Neural cell (in vitro differentiated cells): ENCODE measurements at regions not wholly inside any gene's neighbourhood (a gene's known extent, or its start where the extent isn't known, plus 50 kb on each side); places are given as distances from the start of the nearest gene placed in this dataset.

Experiments
- H2AFZ ChIP-seq: fragments of 200-600, 300-800 bp; sonication (generic), shearing (Covaris generic); 2 replicates; pipeline ENCODE4 v1.6.0; 2014; ENCODE audit warnings: low read depth, mild to moderate bottlenecking, antibody characterized with exemption, low read length, moderate library complexity
- H3F3A ChIP-seq: fragments of 200-600 bp; shearing (Covaris generic); 2 replicates; pipeline ENCODE4 v1.6.1; 2016; ENCODE audit warnings: mild to moderate bottlenecking, moderate library complexity, mixed read lengths, antibody characterized with exemption, low read length; ENCODE audit not compliant: insufficient read depth, poor library complexity, severe bottlenecking
- H3K27ac ChIP-seq: fragments of 200-600, 300-800 bp; sonication (generic), shearing (Covaris generic); 2 replicates; pipeline ENCODE4 v1.5.1; 2014; ENCODE audit warnings: mild to moderate bottlenecking, low read length, moderate library complexity
- H3K27me3 ChIP-seq: fragments of 300-800, 200-600 bp; sonication (generic), shearing (Covaris generic); 2 replicates; pipeline ENCODE4 v1.6.0; 2014; ENCODE audit warnings: mild to moderate bottlenecking, low read depth, low read length, moderate library complexity; ENCODE audit not compliant: insufficient read depth
- H3K36me3 ChIP-seq: fragments of 300-800, 200-600 bp; sonication (generic), shearing (Covaris generic); 2 replicates; pipeline ENCODE4 v1.5.1; 2014; ENCODE audit warnings: mild to moderate bottlenecking, antibody characterized with exemption, low read length, moderate library complexity; ENCODE audit not compliant: insufficient read depth
- H3K4me2 ChIP-seq: fragments of 300-800, 200-600 bp; sonication (generic), shearing (Covaris generic); 2 replicates; pipeline ENCODE4 v1.6.0; 2014; ENCODE audit warnings: mild to moderate bottlenecking, low read length
- H3K4me3 ChIP-seq: fragments of 300-800, 200-600 bp; sonication (generic), shearing (Covaris generic); 2 replicates; pipeline ENCODE4 v1.5.1; 2014; ENCODE audit warnings: mild to moderate bottlenecking, low read length, moderate library complexity
- H3K79me2 ChIP-seq: fragments of 200-600 bp; shearing (Covaris generic); replicated peaks from 2 replicates; pipeline ENCODE4 v1.6.0; 2014; ENCODE audit warnings: mild to moderate bottlenecking, low read length, moderate library complexity; ENCODE audit not compliant: insufficient read depth
- H3K9ac ChIP-seq: fragments of 300-800, 200-600 bp; sonication (generic), shearing (Covaris generic); 2 replicates; pipeline ENCODE4 v1.6.1; 2016; ENCODE audit warnings: mild to moderate bottlenecking, low read length, mixed read lengths
- H3K9me2 ChIP-seq: fragments of 200-600 bp; shearing (Covaris generic); 2 replicates; pipeline ENCODE4 v1.6.1; 2016; ENCODE audit warnings: mild to moderate bottlenecking, low read length, mixed read lengths; ENCODE audit not compliant: insufficient read depth
- H3K9me3 ChIP-seq: fragments of 200-600, 300-800 bp; sonication (generic), shearing (Covaris generic); 2 replicates; pipeline ENCODE4 v1.6.1; 2016; ENCODE audit warnings: mild to moderate bottlenecking, mixed run types, low read length, moderate library complexity, mixed read lengths
- H4K20me1 ChIP-seq: fragments of 200-600 bp; shearing (Covaris generic); 2 replicates; pipeline ENCODE4 v1.6.1; 2016; ENCODE audit warnings: mild to moderate bottlenecking, mixed run types; ENCODE audit not compliant: insufficient read depth
- EP300 ChIP-seq: fragments of 450-650 bp; conservative IDR thresholded peaks from 2 replicates; pipeline ENCODE4 v1.6.1; 2014; ENCODE audit warnings: antibody characterized with exemption, mild to moderate bottlenecking, moderate library complexity; ENCODE audit not compliant: poor library complexity, severe bottlenecking
- EZH2 ChIP-seq: fragments of 200-600, 300-800 bp; shearing (Covaris generic), sonication (generic); IDR thresholded peaks from 2 replicates; pipeline ENCODE4 v1.6.1; 2014; ENCODE audit warnings: antibody characterized with exemption, low read length, borderline replicate concordance, mild to moderate bottlenecking; ENCODE audit not compliant: insufficient read depth, poor library complexity, severe bottlenecking
- MXI1 ChIP-seq: fragments of 450-650 bp; conservative IDR thresholded peaks from 2 replicates; pipeline ENCODE4 v1.6.1; 2014; ENCODE audit warnings: antibody characterized with exemption, mild to moderate bottlenecking; ENCODE audit not compliant: poor library complexity, severe bottlenecking
- POLR2AphosphoS5 ChIP-seq: IDR thresholded peaks from 2 replicates; pipeline ENCODE4 v1.6.1; 2012
- RAD21 ChIP-seq: fragments of 450-650 bp; conservative IDR thresholded peaks from 2 replicates; pipeline ENCODE4 v1.6.1; 2014; ENCODE audit warnings: antibody characterized with exemption, mild to moderate bottlenecking, moderate library complexity
- SMC3 ChIP-seq: fragments of 450-650 bp; conservative IDR thresholded peaks from 2 replicates; pipeline ENCODE4 v1.6.1; 2014; ENCODE audit warnings: antibody characterized with exemption, mild to moderate bottlenecking, moderate library complexity; ENCODE audit not compliant: poor library complexity
- TAF1 ChIP-seq: IDR thresholded peaks from 2 replicates; pipeline ENCODE4 v1.6.1; 2012; ENCODE audit warnings: low read depth
- TF ChIP-seq, protein P1 (sequence below): fragments of 450-650 bp; IDR thresholded peaks from 2 replicates; pipeline ENCODE4 v1.5.1; 2014; ENCODE audit warnings: antibody characterized with exemption, mild to moderate bottlenecking, moderate library complexity; ENCODE audit not compliant: poor library complexity, severe bottlenecking
- TF ChIP-seq, protein P2 (sequence below): IDR thresholded peaks from 2 replicates; pipeline ENCODE4 v1.6.1; 2012; ENCODE audit warnings: borderline replicate concordance

DNA sequence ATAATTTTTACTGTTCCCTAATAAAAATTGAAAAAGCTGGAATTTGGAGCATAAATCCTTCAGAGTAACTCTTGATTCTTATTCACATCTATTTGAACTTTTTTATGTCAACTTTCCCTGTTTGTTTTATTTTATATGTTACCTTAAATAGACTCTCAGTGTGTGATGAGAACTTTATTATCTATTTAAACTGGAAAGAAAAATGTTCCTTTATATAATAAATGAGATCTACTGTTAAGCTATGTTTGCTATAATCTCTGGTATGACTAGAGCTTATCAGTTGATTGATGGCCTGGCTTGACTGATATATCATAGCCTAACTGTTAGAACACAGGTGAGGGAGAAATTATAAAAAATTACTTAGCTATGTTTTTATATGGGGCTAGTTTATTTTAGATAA is 330.6 kb upstream of the EPHA6 start:
- Histone ChIP-seq H2AFZ (no peak overlapping the region), H3K36me3 (no peaks in the 10 kb centered on the region)
- TF ChIP-seq, protein P1, sequence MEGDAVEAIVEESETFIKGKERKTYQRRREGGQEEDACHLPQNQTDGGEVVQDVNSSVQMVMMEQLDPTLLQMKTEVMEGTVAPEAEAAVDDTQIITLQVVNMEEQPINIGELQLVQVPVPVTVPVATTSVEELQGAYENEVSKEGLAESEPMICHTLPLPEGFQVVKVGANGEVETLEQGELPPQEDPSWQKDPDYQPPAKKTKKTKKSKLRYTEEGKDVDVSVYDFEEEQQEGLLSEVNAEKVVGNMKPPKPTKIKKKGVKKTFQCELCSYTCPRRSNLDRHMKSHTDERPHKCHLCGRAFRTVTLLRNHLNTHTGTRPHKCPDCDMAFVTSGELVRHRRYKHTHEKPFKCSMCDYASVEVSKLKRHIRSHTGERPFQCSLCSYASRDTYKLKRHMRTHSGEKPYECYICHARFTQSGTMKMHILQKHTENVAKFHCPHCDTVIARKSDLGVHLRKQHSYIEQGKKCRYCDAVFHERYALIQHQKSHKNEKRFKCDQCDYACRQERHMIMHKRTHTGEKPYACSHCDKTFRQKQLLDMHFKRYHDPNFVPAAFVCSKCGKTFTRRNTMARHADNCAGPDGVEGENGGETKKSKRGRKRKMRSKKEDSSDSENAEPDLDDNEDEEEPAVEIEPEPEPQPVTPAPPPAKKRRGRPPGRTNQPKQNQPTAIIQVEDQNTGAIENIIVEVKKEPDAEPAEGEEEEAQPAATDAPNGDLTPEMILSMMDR = no peak
- no peak for TF ChIP-seq TAF1
- no peak for TF ChIP-seq SMC3
- TF ChIP-seq POLR2AphosphoS5 = no peak
- TF ChIP-seq EP300 = no peak
- TF ChIP-seq MXI1 = no peak
- no peak for TF ChIP-seq RAD21
- TF ChIP-seq EZH2 = no peak
- TF ChIP-seq, protein P2, sequence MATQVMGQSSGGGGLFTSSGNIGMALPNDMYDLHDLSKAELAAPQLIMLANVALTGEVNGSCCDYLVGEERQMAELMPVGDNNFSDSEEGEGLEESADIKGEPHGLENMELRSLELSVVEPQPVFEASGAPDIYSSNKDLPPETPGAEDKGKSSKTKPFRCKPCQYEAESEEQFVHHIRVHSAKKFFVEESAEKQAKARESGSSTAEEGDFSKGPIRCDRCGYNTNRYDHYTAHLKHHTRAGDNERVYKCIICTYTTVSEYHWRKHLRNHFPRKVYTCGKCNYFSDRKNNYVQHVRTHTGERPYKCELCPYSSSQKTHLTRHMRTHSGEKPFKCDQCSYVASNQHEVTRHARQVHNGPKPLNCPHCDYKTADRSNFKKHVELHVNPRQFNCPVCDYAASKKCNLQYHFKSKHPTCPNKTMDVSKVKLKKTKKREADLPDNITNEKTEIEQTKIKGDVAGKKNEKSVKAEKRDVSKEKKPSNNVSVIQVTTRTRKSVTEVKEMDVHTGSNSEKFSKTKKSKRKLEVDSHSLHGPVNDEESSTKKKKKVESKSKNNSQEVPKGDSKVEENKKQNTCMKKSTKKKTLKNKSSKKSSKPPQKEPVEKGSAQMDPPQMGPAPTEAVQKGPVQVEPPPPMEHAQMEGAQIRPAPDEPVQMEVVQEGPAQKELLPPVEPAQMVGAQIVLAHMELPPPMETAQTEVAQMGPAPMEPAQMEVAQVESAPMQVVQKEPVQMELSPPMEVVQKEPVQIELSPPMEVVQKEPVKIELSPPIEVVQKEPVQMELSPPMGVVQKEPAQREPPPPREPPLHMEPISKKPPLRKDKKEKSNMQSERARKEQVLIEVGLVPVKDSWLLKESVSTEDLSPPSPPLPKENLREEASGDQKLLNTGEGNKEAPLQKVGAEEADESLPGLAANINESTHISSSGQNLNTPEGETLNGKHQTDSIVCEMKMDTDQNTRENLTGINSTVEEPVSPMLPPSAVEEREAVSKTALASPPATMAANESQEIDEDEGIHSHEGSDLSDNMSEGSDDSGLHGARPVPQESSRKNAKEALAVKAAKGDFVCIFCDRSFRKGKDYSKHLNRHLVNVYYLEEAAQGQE = no peak

DNA sequence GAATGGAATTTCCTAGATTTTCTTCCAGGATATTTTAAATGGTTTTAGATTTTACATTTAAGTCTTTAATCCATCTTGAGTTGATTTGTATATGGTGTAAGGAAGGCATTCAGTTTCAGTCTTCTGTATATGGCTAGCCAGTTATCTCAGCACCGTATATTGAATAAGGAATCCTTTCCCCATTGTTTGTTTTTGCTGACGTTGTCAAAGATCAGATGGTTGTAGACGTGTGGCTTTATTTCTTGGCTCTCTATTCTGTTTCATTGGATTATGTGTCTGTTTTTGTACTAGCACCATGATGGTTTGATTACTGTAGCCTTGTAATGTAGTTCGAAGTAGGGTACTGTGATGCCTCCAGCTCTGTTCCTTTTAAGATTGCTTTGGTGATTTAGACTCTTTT is 325.7 kb upstream of the EPHA6 start:
- no peak overlapping the region for H3K9ac ChIP-seq
- no peak overlapping the region for H3K4me3 ChIP-seq
- no peaks in the 10 kb centered on the region for H3K79me2 ChIP-seq
- TF ChIP-seq EZH2 (no peak), RAD21 (no peak), POLR2AphosphoS5 (no peak), EP300 (no peak), MXI1 (no peak), TAF1 (no peak), SMC3 (no peak)
- TF ChIP-seq, protein P1 = no peak
- TF ChIP-seq, protein P2 = no peak
- H3F3A ChIP-seq = no peaks in the 10 kb centered on the region
- H3K36me3 ChIP-seq = no peaks in the 10 kb centered on the region
- H3K27ac ChIP-seq = no peak overlapping the region
- no peaks in the 10 kb centered on the region for H3K9me2 ChIP-seq
- no peak overlapping the region for H2AFZ ChIP-seq
- H3K9me3 ChIP-seq = no peaks in the 10 kb centered on the region
- H3K4me2 ChIP-seq = no peak overlapping the region
- H4K20me1 ChIP-seq = no peaks in the 10 kb centered on the region
- H3K27me3 ChIP-seq = no peaks in the 10 kb centered on the region

More for the DNA sequence above, 330.6 kb upstream of the EPHA6 start:
- H3K9ac ChIP-seq = no peak overlapping the region
- no peaks in the 10 kb centered on the region for H4K20me1 ChIP-seq
- H3F3A ChIP-seq = no peaks in the 10 kb centered on the region
- H3K27ac ChIP-seq = no peak overlapping the region
- H3K9me3 ChIP-seq = no peaks in the 10 kb centered on the region
- H3K4me3 ChIP-seq = no peak overlapping the region
- H3K9me2 ChIP-seq = no peaks in the 10 kb centered on the region
- H3K27me3 ChIP-seq = no peaks in the 10 kb centered on the region
- no peaks in the 10 kb centered on the region for H3K79me2 ChIP-seq
- no peak overlapping the region for H3K4me2 ChIP-seq
